ENCODE measurements at regions not wholly inside any gene's neighbourhood (a gene's known extent, or its start where the extent isn't known, plus 50 kb on each side); places are given as distances from the start of the nearest gene placed in this dataset.

- no peak for TF ChIP-seq CTCF (conservative IDR thresholded peaks at IDR 0.05; ENCODE audit: low read depth, low read length)
- TF ChIP-seq RAD21 (IDR thresholded peaks at IDR 0.05; ENCODE audit: low read length), result no peak
- TF ChIP-seq MAFK (IDR thresholded peaks at IDR 0.05; ENCODE audit: low read depth, low read length), result no peak
- no peak for TF ChIP-seq POLR2A (IDR thresholded peaks at IDR 0.05; ENCODE audit: low read depth, low read length)
- TF ChIP-seq RCOR1 (IDR thresholded peaks at IDR 0.05; ENCODE audit: insufficient replicate concordance, low read length), result no peak
- TF ChIP-seq SMC3 (IDR thresholded peaks at IDR 0.05; ENCODE audit: low read depth, low read length), result no peak
- no peak for TF ChIP-seq MAZ (IDR thresholded peaks at IDR 0.05; ENCODE audit: borderline replicate concordance, low read depth, low read length)
- no peak for TF ChIP-seq CHD1 (IDR thresholded peaks at IDR 0.05; ENCODE audit: low read depth, low read length)
- TF ChIP-seq USF2 (IDR thresholded peaks at IDR 0.05; ENCODE audit: low read depth, low read length), result no peak
Measured at GRCh38 chr15:46088486-46089445, 453.9 kb downstream of the SQOR start.

Data from IMR-90 (cell line).